Osteocyte (in vitro differentiated cells): ENCODE measurements at regions not wholly inside any gene's neighbourhood (a gene's known extent, or its start where the extent isn't known, plus 50 kb on each side); places are given as distances from the start of the nearest gene placed in this dataset.
"Not testable (repeated sequence)": the region's sequence is repeated elsewhere in the genome, so short reads cannot be mapped to it uniquely, and the experiment has no call there.

ENCODE experiments used
- DNase-seq: peaks from one replicate; pipeline ENCODE4 v3.0.0; 2021; ENCODE audit warnings: mixed read lengths; ENCODE audit not compliant: unreplicated experiment; ENCODE audit errors: extremely low spot score
- H3K27ac Mint-ChIP-seq: one replicate; pipeline ENCODE4 v1.8.0; 2021; ENCODE audit warnings: mild to moderate bottlenecking, mixed read lengths; ENCODE audit not compliant: unreplicated experiment
- H3K27me3 Mint-ChIP-seq: one replicate; pipeline ENCODE4 v1.8.0; 2021; ENCODE audit warnings: mixed read lengths; ENCODE audit not compliant: unreplicated experiment
- H3K36me3 Mint-ChIP-seq: one replicate; pipeline ENCODE4 v1.8.0; 2021; ENCODE audit warnings: mixed read lengths; ENCODE audit not compliant: unreplicated experiment
- H3K4me1 Mint-ChIP-seq: one replicate; pipeline ENCODE4 v1.8.0; 2021; ENCODE audit warnings: mixed read lengths; ENCODE audit not compliant: unreplicated experiment
- H3K4me3 Mint-ChIP-seq: one replicate; pipeline ENCODE4 v1.8.0; 2021; ENCODE audit warnings: mild to moderate bottlenecking, moderate library complexity, mixed read lengths; ENCODE audit not compliant: unreplicated experiment
- H3K9me3 Mint-ChIP-seq: one replicate; pipeline ENCODE4 v1.8.0; 2021; ENCODE audit warnings: mixed read lengths; ENCODE audit not compliant: unreplicated experiment
- CTCF ChIP-seq: fragments of 200-600 bp; sonication (generic); IDR thresholded peaks from 2 replicates; pipeline ENCODE4 v1.5.0; 2021; ENCODE audit warnings: antibody characterized with exemption, mild to moderate bottlenecking, moderate library complexity

GRCh38 chr13:26487781-26488180, 69.7 kb upstream of the WASF3 start:
- DNase-seq, result no peak
- Mint-ChIP-seq H3K4me3 (no peak overlapping the region), H3K27me3 (peaks cover 8% of the 10 kb centered on the region), H3K27ac (no peak overlapping the region), H3K36me3 (no peaks in the 10 kb centered on the region), H3K4me1 (no peaks in the 10 kb centered on the region), H3K9me3 (no peaks in the 10 kb centered on the region)
- no peak for TF ChIP-seq CTCF

GRCh38 chr13:26488236-26489003, 69.1 kb upstream of the WASF3 start:
- H3K9me3 Mint-ChIP-seq, result no peaks in the 10 kb centered on the region
- H3K4me3 Mint-ChIP-seq, result no peak overlapping the region
- H3K4me1 Mint-ChIP-seq, result no peaks in the 10 kb centered on the region
- TF ChIP-seq CTCF, result no peak
- H3K36me3 Mint-ChIP-seq, result no peaks in the 10 kb centered on the region
- H3K27me3 Mint-ChIP-seq, result peaks cover 8% of the 10 kb centered on the region
- no peak for DNase-seq
- no peak overlapping the region for H3K27ac Mint-ChIP-seq

- not testable (repeated sequence) for H3K9me3 Mint-ChIP-seq, DNase-seq, H3K27ac Mint-ChIP-seq, H3K4me1 Mint-ChIP-seq, H3K27me3 Mint-ChIP-seq, H3K36me3 Mint-ChIP-seq, H3K4me3 Mint-ChIP-seq
These were observed 65.2 kb upstream of the WASF3 start for GRCh38 chr13:26492301-26492700.

- TF ChIP-seq CTCF, result no peak
- Mint-ChIP-seq H3K27ac (no peak overlapping the region), H3K9me3 (no peaks in the 10 kb centered on the region), H3K4me3 (no peak overlapping the region), H3K36me3 (no peaks in the 10 kb centered on the region), H3K27me3 (peaks cover 5% of the 10 kb centered on the region), H3K4me1 (peaks cover 10% of the 10 kb centered on the region)
- no peak for DNase-seq
These were observed 62.8 kb upstream of the WASF3 start for GRCh38 chr13:26494571-26495195.

GRCh38 chr13:26495750-26496149, 61.7 kb upstream of the WASF3 start:
- H3K36me3 Mint-ChIP-seq, result no peaks in the 10 kb centered on the region
- H3K9me3 Mint-ChIP-seq, result no peaks in the 10 kb centered on the region
- H3K27me3 Mint-ChIP-seq, result peaks cover 2% of the 10 kb centered on the region
- H3K27ac Mint-ChIP-seq, result no peak overlapping the region
- no peak for DNase-seq
- H3K4me3 Mint-ChIP-seq, result no peak overlapping the region
- no peak for TF ChIP-seq CTCF
- H3K4me1 Mint-ChIP-seq, result peaks cover 10% of the 10 kb centered on the region
